K562 (cell line): ENCODE measurements at regions not wholly inside any gene's neighbourhood (a gene's known extent, or its start where the extent isn't known, plus 50 kb on each side); places are given as distances from the start of the nearest gene placed in this dataset.

Experiments used
- CREB3L1 ChIP-seq: fragments of 450-650 bp; IDR thresholded peaks from 2 replicates; pipeline ENCODE4 v1.6.1; 2014; ENCODE audit warnings: low read depth, mild to moderate bottlenecking, moderate library complexity, borderline replicate concordance
- HDAC1 ChIP-seq, 2 experiments: fragments of 450-650 bp; IDR thresholded peaks; 2 replicates each; pipeline ENCODE4 v1.6.1; 2016 to 2017; ENCODE audit warnings: inconsistent platforms in 1 of 2, mild to moderate bottlenecking in 1 of 2, moderate library complexity in 1 of 2
- ID3 ChIP-seq, 2 experiments: fragments of 250-450 bp in 1 of 2; fragments of 450-650 bp in 1 of 2; sonication (Bioruptor Pico) in 1 of 2; IDR thresholded peaks; 2 replicates each; pipeline versions ENCODE4 v1.6.1 to v1.8.0; 2016 to 2021; ENCODE audit warnings: mild to moderate bottlenecking in 2 of 2, moderate library complexity in 2 of 2, missing compliant biosample characterization in 1 of 2, missing genetic modification characterization in 1 of 2
- ILF3 ChIP-seq: fragments of 450-650 bp; IDR thresholded peaks from 2 replicates; pipeline ENCODE4 v1.6.1; 2018; ENCODE audit warnings: antibody characterized with exemption, mild to moderate bottlenecking, moderate library complexity, borderline replicate concordance
- MAFF ChIP-seq: IDR thresholded peaks from 2 replicates; pipeline ENCODE4 v1.6.1; 2012; ENCODE audit warnings: low read length, improper control_type of control experiment
- MTA1 ChIP-seq: fragments of 450-650 bp; IDR thresholded peaks from 2 replicates; pipeline ENCODE4 v1.6.1; 2017; ENCODE audit warnings: borderline replicate concordance
- MYC ChIP-seq, 2 experiments: fragments of 250-450 bp in 1 of 2; sonication (Bioruptor Pico) in 1 of 2; IDR thresholded peaks; 2 replicates each; pipeline versions ENCODE4 v1.5.1 to v1.6.1; 2012 to 2021; ENCODE audit warnings: low read depth in 2 of 2, borderline replicate concordance in 1 of 2, improper control_type of control experiment in 1 of 2, low read length in 1 of 2, mild to moderate bottlenecking in 1 of 2, moderate library complexity in 1 of 2
- NFRKB ChIP-seq: fragments of 450-650 bp; IDR thresholded peaks from 2 replicates; pipeline ENCODE4 v1.6.1; 2016; ENCODE audit warnings: low read depth
- PHF20 ChIP-seq: fragments of 450-650 bp; IDR thresholded peaks from 2 replicates; pipeline ENCODE4 v1.6.1; 2018; ENCODE audit not compliant: partially characterized antibody
- RBFOX2 ChIP-seq: fragments of 200-400 bp; formaldehyde crosslinking; IDR thresholded peaks from 2 replicates; pipeline ENCODE4 v1.6.1; 2017; ENCODE audit warnings: low read depth, mild to moderate bottlenecking, low read length, moderate library complexity
- RBM15 ChIP-seq: fragments of 200-400 bp; formaldehyde crosslinking; IDR thresholded peaks from 2 replicates; pipeline ENCODE4 v1.6.1; 2018; ENCODE audit warnings: mild to moderate bottlenecking, low read length, moderate library complexity; ENCODE audit not compliant: insufficient read depth
- RBM17 ChIP-seq: fragments of 200-400 bp; formaldehyde crosslinking; IDR thresholded peaks from 2 replicates; pipeline ENCODE4 v1.6.1; 2017; ENCODE audit warnings: low read depth, mild to moderate bottlenecking, low read length, borderline replicate concordance
- SMARCE1 ChIP-seq: fragments of 450-650 bp; IDR thresholded peaks from 2 replicates; pipeline ENCODE4 v1.7.1; 2016; ENCODE audit warnings: mild to moderate bottlenecking
- SNRNP70 ChIP-seq: fragments of 200-400 bp; formaldehyde crosslinking; optimal IDR thresholded peaks from 2 replicates; pipeline ENCODE3; 2017; ENCODE audit warnings: low read depth, low read length
- SPI1 ChIP-seq: IDR thresholded peaks from 2 replicates; pipeline ENCODE4 v1.6.1; 2011; ENCODE audit warnings: low read depth, low read length, control low read depth, borderline replicate concordance
- TBP ChIP-seq: optimal IDR thresholded peaks from 2 replicates; pipeline ENCODE3; 2011; ENCODE audit warnings: low read depth, low read length, improper control_type of control experiment
- TEAD4 ChIP-seq, 2 experiments: sonication (generic) in 1 of 2; formaldehyde crosslinking in 1 of 2; IDR thresholded peaks; 2 replicates each; pipeline versions ENCODE4 v1.6.1 to v1.8.0; 2012 to 2022; ENCODE audit warnings: borderline replicate concordance in 1 of 2, inconsistent platforms in 1 of 2, low read length in 1 of 2, mild to moderate bottlenecking in 1 of 2, missing genetic modification reagents in 1 of 2
- ZBTB17 ChIP-seq: fragments of 450-650 bp; formaldehyde crosslinking; IDR thresholded peaks from 2 replicates; pipeline ENCODE4 v1.4.0; 2020; ENCODE audit warnings: mild to moderate bottlenecking
- ZBTB7A ChIP-seq: IDR thresholded peaks from 2 replicates; pipeline ENCODE4 v1.6.1; 2011; ENCODE audit warnings: low read depth, mild to moderate bottlenecking, low read length, moderate library complexity, borderline replicate concordance; ENCODE audit not compliant: control insufficient read depth
- ZC3H4 ChIP-seq: sonication (generic); formaldehyde crosslinking; IDR thresholded peaks from 2 replicates; pipeline ENCODE4 v1.9.0; 2021; ENCODE audit warnings: missing genetic modification reagents, borderline replicate concordance
- ZFP36 ChIP-seq: fragments of 150-350 bp; IDR thresholded peaks from 2 replicates; pipeline ENCODE4 v1.6.1; 2018; ENCODE audit warnings: low read length, low read depth; ENCODE audit not compliant: partially characterized antibody
- ZNF282 ChIP-seq: sonication (generic); formaldehyde crosslinking; IDR thresholded peaks from 2 replicates; pipeline ENCODE4 v1.8.1; 2023; ENCODE audit warnings: missing genetic modification reagents
- ZNF354B ChIP-seq: fragments of 250-450 bp; sonication (Bioruptor Pico); IDR thresholded peaks from 2 replicates; pipeline ENCODE4 v1.4.0; 2020
- ZNF444 ChIP-seq: fragments of 250-450 bp; sonication (Bioruptor Pico); IDR thresholded peaks from 2 replicates; pipeline ENCODE4 v1.4.0; 2020; ENCODE audit warnings: mild to moderate bottlenecking, moderate library complexity
- ZNF707 ChIP-seq: fragments of 250-450 bp; sonication (Bioruptor Pico); conservative IDR thresholded peaks from 2 replicates; pipeline ENCODE4 v1.8.0; 2022; ENCODE audit warnings: inconsistent platforms, mild to moderate bottlenecking, moderate library complexity
- ZNF76 ChIP-seq: fragments of 250-450 bp; sonication (Bioruptor Pico); IDR thresholded peaks from 2 replicates; pipeline ENCODE4 v1.4.0; 2020; ENCODE audit warnings: mild to moderate bottlenecking, moderate library complexity, borderline replicate concordance
- ZSCAN29 ChIP-seq: fragments of 450-650 bp; IDR thresholded peaks from 2 replicates; pipeline ENCODE4 v1.6.1; 2017

GRCh38 chr6:27809939-27810767 lies 102.0 kb downstream of the OR2B2 start (continued):
- TF ChIP-seq ID3 (CRISPR knock-in tag; IDR thresholded peaks at IDR 0.05) (no peak), ID3 (tag; IDR thresholded peaks at IDR 0.05) (peak; percentile 91), ZNF282 (CRISPR knock-in tag) (no peak), HDAC1 (IDR thresholded peaks at IDR 0.05) (peak in 1 of 2 experiments; percentile 87; a peak in 2 of 4 replicates), CREB3L1 (no peak), SMARCE1 (no peak), ZFP36 (peak; percentile 3), RBM17 (no peak), ZNF354B (CRISPR knock-in tag) (no peak), PHF20 (no peak), RBM15 (no peak; the same call in 1 of the 2 replicates), MYC (IDR thresholded peaks at IDR 0.05; ENCODE audit: low read depth, low read length) (peak; percentile 69), MYC (CRISPR knock-in tag; IDR thresholded peaks at IDR 0.05; ENCODE audit: borderline replicate concordance, low read depth) (no peak), MAFF (no peak), ZNF444 (CRISPR knock-in tag) (no peak), NFRKB (peak; percentile 84), RBFOX2 (peak; percentile 100), SPI1 (no peak), TEAD4 (IDR thresholded peaks at IDR 0.05; ENCODE audit: low read length) (no peak; the same call in 1 of the 2 replicates), TEAD4 (CRISPR knock-in tag; IDR thresholded peaks at IDR 0.05; ENCODE audit: borderline replicate concordance) (no peak), TBP (no peak), ZSCAN29 (peak; percentile 79), ZNF707 (CRISPR knock-in tag) (no peak), ZNF76 (CRISPR knock-in tag) (0 out of 2 replicates have a peak, but pooled peaks have one; percentile 37), ZBTB7A (no peak), SNRNP70 (no peak), ILF3 (peak; percentile 78; the same call in 1 of the 2 replicates), MTA1 (peak; percentile 40; the same call in 1 of the 2 replicates), ZC3H4 (CRISPR knock-in tag) (peak; percentile 95; the same call in 1 of the 2 replicates), ZBTB17 (peak; percentile 87; the same call in 1 of the 2 replicates)
